ENCODE measurements at regions not wholly inside any gene's neighbourhood (a gene's known extent, or its start where the extent isn't known, plus 50 kb on each side); places are given as distances from the start of the nearest gene placed in this dataset.

DNA sequence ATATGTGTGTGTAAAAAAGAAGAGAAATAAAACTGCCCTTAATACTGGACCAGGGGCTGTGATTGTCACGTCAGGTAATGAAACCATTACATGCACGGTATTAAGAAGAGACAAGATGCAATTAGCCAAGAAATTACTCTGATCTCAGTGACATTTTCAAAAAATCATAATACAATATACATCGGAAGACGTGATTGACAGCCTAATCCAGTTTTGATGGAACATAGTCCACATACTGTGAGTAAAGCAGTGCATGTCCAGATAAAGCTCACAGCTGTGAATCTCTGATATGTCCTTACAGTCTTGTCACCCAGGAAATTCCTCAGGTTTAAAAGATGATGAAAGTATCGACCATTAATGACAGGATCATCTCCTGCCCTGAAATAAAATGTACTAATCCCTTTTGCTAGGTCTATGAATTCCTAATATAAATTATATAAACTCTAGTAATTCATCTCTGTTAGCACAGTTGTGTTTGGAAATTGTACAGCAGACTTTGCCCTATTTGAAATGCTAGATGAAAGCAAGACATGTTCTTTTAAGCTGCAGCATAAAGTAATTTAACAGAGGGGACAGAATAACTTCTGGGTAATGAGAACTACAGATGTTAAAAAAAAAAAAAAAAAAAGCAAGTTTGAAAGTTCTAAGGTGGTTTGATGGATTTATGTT is 119.5 kb upstream of the TMCO5A start:
- TF ChIP-seq CHD2 (IDR thresholded peaks at IDR 0.05; ENCODE audit: low read length, partially characterized antibody) (no peak), BHLHE40 (IDR thresholded peaks at IDR 0.05; ENCODE audit: low read depth, low read length) (no peak), FOXS1 (CRISPR knock-in tag; IDR thresholded peaks at IDR 0.05) (no peak), RNF2 (IDR thresholded peaks at IDR 0.05; ENCODE audit: borderline replicate concordance, low read depth) (no peak), NFE2L2 (conservative IDR thresholded peaks at IDR 0.05; ENCODE audit: low read length) (no peak), JUNB (IDR thresholded peaks at IDR 0.05) (no peak), SMC3 (IDR thresholded peaks at IDR 0.05) (no peak), CBX2 (IDR thresholded peaks at IDR 0.05; ENCODE audit: borderline replicate concordance, low read depth) (no peak), EHF (CRISPR knock-in tag; IDR thresholded peaks at IDR 0.05) (no peak), NR3C1 (IDR thresholded peaks at IDR 0.05) (no peak)
- TF ChIP-seq, protein P1, sequence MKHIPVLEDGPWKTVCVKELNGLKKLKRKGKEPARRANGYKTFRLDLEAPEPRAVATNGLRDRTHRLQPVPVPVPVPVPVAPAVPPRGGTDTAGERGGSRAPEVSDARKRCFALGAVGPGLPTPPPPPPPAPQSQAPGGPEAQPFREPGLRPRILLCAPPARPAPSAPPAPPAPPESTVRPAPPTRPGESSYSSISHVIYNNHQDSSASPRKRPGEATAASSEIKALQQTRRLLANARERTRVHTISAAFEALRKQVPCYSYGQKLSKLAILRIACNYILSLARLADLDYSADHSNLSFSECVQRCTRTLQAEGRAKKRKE (CRISPR knock-in tag; IDR thresholded peaks at IDR 0.05; ENCODE audit: low read depth), result no peak
- TF ChIP-seq, protein P2, sequence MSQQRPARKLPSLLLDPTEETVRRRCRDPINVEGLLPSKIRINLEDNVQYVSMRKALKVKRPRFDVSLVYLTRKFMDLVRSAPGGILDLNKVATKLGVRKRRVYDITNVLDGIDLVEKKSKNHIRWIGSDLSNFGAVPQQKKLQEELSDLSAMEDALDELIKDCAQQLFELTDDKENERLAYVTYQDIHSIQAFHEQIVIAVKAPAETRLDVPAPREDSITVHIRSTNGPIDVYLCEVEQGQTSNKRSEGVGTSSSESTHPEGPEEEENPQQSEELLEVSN (IDR thresholded peaks at IDR 0.05; ENCODE audit: borderline replicate concordance, low read depth), result no peak
- TF ChIP-seq, protein P3, sequence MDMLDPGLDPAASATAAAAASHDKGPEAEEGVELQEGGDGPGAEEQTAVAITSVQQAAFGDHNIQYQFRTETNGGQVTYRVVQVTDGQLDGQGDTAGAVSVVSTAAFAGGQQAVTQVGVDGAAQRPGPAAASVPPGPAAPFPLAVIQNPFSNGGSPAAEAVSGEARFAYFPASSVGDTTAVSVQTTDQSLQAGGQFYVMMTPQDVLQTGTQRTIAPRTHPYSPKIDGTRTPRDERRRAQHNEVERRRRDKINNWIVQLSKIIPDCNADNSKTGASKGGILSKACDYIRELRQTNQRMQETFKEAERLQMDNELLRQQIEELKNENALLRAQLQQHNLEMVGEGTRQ (IDR thresholded peaks at IDR 0.05), result no peak
- ATAC-seq (no peak), FAIRE-seq (no peak), DNase-seq (ENCODE audit: low read depth in 1 of 2, low spot score in 1 of 2) (no peak)
- Histone ChIP-seq H3K9me3 (no peaks in the 10 kb centered on the region), H3K4me2 (no peak overlapping the region), H3K4me3 (no peak overlapping the region), H3K4me1 (no peaks in the 10 kb centered on the region), H3K27ac (no peak overlapping the region)
- ChIA-PET CTCF (no interaction called here), POLR2A (no interaction called here)
- 21% methylated on average over 5 of the region's 5 CpGs for WGBS (ENCODE audit: missing lambda C conversion rate)

- Histone ChIP-seq H3K4me2 (no peak overlapping the region), H3K9me3 (no peaks in the 10 kb centered on the region), H3K4me3 (no peak overlapping the region), H3K27ac (no peak overlapping the region), H3K4me1 (no peaks in the 10 kb centered on the region)
- POLR2A ChIA-PET, result no interaction called here
- ATAC-seq (no peak), FAIRE-seq (no peak), DNase-seq (ENCODE audit: low read depth in 1 of 2, low spot score in 1 of 2) (no peak)
- CTCF ChIA-PET, result no interaction called here
- 42% methylated on average over 11 of the region's 11 CpGs for WGBS (ENCODE audit: missing lambda C conversion rate)
- TF ChIP-seq, protein P4, sequence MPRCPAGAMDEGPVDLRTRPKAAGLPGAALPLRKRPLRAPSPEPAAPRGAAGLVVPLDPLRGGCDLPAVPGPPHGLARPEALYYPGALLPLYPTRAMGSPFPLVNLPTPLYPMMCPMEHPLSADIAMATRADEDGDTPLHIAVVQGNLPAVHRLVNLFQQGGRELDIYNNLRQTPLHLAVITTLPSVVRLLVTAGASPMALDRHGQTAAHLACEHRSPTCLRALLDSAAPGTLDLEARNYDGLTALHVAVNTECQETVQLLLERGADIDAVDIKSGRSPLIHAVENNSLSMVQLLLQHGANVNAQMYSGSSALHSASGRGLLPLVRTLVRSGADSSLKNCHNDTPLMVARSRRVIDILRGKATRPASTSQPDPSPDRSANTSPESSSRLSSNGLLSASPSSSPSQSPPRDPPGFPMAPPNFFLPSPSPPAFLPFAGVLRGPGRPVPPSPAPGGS (IDR thresholded peaks at IDR 0.05), result no peak
- TF ChIP-seq JUNB (IDR thresholded peaks at IDR 0.05) (no peak), MAX (IDR thresholded peaks at IDR 0.05) (no peak), EHMT2 (IDR thresholded peaks at IDR 0.05; ENCODE audit: low read depth) (no peak), NR3C1 (IDR thresholded peaks at IDR 0.05) (no peak), HOXB13 (CRISPR knock-in tag; IDR thresholded peaks at IDR 0.05; ENCODE audit: low read depth) (no peak), GATA3 (IDR thresholded peaks at IDR 0.05; ENCODE audit: borderline replicate concordance) (no peak), EP300 (IDR thresholded peaks at IDR 0.05) (no peak), EHF (CRISPR knock-in tag; IDR thresholded peaks at IDR 0.05) (no peak), JUN (IDR thresholded peaks at IDR 0.05) (no peak), FOXS1 (CRISPR knock-in tag; IDR thresholded peaks at IDR 0.05) (no peak), CBX2 (IDR thresholded peaks at IDR 0.05; ENCODE audit: borderline replicate concordance, low read depth) (no peak), ZC3H11A (IDR thresholded peaks at IDR 0.05) (no peak), RARB (CRISPR knock-in tag; IDR thresholded peaks at IDR 0.05) (no peak), NPAS2 (CRISPR knock-in tag; IDR thresholded peaks at IDR 0.05; ENCODE audit: borderline replicate concordance) (no peak), NFE2L2 (conservative IDR thresholded peaks at IDR 0.05; ENCODE audit: low read length) (no peak)
Measured at GRCh38 chr15:37818152-37818677, 116.2 kb upstream of the TMCO5A start.

Data from A549 (cell line).